22Rv1 (cell line): ENCODE measurements at regions not wholly inside any gene's neighbourhood (a gene's known extent, or its start where the extent isn't known, plus 50 kb on each side); places are given as distances from the start of the nearest gene placed in this dataset.

Experiments used
- CTCF ChIP-seq: fragments of 450-650 bp; IDR thresholded peaks from 2 replicates; pipeline ENCODE4 v1.5.1; 2017; ENCODE audit warnings: mild to moderate bottlenecking
- ZFX ChIP-seq: fragments of 450-650 bp; IDR thresholded peaks from 2 replicates; pipeline ENCODE4 v1.6.1; 2017; ENCODE audit warnings: antibody characterized with exemption, borderline replicate concordance

DNA sequence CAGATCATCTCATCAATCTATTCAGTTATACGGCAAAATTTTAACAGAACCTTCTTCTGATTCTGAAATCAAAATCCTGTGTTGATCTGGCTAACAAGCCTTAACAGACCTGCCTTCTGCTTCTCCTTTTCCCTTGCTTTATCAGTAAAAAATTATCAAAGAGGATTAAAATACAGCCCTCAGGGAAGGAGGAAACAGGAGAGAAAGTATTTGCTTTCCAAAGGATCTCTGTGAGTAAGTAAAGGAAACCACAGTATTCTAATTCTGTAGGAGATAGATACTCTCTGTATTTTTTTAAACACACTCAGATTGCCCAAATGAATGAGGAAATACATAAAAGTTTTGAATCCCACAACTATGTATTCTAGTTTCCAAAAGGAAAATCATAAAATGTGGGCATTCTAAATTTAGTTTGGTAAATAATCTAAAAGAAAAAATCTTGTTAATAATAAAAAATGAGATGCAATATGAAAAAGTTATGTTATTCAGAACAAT lies 221.8 kb downstream of the ZIC1 start:
- TF ChIP-seq CTCF = no peak
- no peak for TF ChIP-seq ZFX
